SK-MEL-5 (cell line): ENCODE measurements at regions not wholly inside any gene's neighbourhood (a gene's known extent, or its start where the extent isn't known, plus 50 kb on each side); places are given as distances from the start of the nearest gene placed in this dataset.

ENCODE experiments used
- DNase-seq: peaks from one replicate; pipeline ENCODE4 v3.0.0-alpha.2; 2016; ENCODE audit warnings: low read depth, low spot score
- in situ Hi-C: cut with HindIII; loops from 2 replicates; pipeline ENCODE4 v1.10.0; 2016; ENCODE audit warnings: low sequenced_read_pairs, high pct_unique_total_duplicates, low pct_unique_long_range_greater_than_20kb

DNA sequence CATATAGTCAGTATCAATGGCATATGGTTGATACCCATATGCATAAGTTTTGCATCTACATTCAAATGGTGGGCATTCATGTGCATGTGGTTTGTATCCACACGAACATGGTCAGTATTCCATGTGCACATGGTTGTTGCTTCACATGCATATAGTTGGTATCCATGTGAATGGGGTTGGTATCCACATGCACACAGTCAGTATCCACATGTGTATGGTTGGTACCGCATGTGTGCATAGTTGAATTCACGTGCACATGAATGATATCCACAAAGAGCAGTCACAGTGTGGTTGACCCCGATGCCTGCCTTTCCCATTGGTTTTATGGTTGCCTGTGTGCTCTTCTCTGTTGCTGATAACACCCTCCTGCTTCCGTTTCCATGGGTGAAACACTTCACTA lies 427.9 kb downstream of the STIM2 start:
- in situ Hi-C loops = no loop called here
- no peak for DNase-seq

DNA sequence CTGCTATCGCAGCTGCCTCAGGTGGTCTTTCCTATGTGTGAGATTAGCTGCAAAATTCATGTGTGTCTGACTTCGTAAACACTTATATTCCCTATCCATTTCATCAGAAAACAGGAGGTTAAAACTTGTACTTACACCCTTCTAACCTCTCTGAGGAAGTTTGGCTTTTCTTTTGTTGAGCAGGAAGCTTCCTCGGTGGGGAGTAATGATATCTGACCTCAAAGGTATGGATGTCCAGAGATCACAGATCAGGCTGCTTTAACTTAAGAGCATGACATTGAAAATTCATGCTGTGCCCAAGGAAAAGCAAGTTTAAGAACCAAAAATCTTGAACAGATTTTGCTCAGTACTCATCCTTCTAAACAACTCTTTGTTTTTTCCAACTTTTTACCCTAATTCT lies 429.1 kb downstream of the STIM2 start:
- in situ Hi-C loops = no loop called here
- DNase-seq = no peak

DNA sequence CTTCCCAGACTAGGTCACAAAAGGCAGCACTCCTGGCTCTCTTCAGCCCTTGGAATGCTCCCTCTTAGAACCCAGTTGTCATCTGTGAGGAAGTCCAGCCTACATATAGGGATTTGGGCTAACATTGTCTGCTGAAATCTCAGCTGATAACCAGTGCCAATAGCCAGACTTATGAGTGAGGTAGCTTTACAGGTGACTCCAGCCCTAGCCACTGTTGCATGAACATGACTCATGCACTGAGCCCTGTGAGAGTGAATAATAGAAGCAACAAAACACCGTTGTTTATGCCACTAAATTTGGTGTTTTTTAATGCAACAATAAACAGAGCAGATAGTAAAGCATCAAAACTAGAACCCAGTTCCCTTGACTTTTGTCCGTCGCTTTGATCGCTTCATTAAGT lies 433.2 kb downstream of the STIM2 start:
- in situ Hi-C loops = no loop called here
- DNase-seq = no peak

DNA sequence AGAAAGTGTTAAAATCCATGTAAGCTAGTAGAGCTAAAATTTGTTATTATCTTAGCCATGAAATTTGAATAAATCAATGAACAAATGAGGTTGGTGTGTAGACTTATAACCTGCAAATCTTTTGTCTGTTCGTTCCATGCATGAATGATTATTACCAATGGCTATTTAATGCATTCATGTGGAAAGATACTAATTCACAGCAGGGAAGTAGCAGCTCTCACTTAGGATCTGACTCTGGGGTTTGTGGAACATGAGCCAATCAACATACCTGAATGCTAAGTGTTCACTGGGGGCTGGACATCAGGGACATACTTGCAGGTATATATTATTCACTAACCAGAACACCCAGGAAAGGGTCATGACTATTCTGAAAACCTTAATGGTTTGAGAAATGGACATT lies 444.1 kb downstream of the STIM2 start:
- in situ Hi-C loops = no loop called here
- no peak for DNase-seq

DNA sequence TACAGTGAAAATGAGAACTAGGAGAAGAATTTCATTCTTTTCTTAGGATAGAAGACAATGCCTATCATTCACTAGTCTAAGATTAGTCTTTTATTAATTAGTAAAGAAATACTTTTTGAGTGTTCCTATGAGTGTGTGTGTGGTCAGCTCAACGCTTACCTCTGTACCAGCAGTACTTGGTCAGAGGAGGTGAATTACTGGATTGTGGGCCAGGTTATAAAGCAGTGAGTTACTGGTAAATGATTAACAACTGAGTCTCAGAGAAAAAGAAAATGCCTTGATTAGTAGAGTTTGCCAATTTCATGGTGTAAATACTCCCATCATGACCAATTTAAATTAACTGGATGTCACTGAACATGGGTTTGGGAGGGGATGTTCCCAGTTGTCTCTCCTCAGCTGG lies 444.6 kb downstream of the STIM2 start:
- in situ Hi-C loops = no loop called here
- DNase-seq = no peak

DNA sequence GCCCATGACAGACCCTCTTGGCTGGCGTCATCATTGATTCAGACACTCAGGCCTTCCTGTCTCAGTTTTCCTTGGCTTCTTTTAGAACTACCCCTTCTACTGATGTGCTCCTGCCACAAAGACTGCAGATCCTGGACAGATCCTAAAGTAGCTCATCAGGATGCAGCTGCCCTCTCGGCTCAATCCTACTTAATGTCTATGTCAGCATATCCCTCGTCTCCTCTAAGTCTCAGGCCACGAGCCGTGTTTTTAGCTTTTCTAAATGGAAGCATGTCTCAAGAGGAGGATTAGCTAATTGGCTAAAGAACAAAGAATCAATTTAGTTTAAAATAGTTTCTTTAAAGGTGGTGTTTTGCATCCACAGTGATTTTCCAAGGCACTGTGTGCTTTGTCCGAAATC lies 447.7 kb downstream of the STIM2 start:
- in situ Hi-C loops = no loop called here
- no peak for DNase-seq

DNA sequence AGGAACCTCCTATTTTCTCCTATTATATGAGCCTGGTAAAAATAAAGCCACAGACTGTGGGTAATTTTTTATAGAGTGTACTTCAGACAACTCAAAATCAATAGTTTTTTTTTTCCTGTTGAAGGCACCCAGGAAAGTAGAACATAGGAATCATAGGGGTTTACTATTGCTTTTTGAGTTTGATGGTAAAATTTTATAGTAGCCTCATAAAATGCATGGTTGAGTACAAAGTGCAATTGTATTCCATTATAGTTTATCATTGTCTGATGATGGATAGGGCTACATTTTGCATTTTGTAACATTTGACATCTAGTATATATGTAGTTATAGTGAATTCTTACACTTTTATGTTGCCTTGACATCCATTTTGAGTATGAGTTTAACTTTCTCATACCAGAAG lies 455.0 kb downstream of the STIM2 start:
- in situ Hi-C loops = no loop called here
- no peak for DNase-seq

DNA sequence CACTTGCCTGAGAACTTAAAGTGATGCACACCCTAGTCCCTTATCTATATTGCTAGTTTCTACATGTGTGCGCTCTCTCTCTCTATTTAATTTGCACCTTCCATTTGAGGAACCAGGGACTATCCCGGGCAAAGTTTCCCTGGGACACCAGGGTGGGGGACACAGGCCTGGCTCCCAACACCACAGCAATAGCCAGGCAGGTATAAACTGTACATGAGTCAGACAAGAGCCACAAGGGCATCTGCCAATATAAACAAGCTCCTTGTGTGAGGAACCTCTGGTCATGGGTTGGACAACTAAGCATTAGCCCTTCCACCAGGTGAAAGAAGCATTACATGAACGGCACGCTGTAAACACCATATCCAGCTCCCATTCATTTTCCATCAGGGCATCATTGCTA lies 455.5 kb downstream of the STIM2 start:
- in situ Hi-C loops = no loop called here
- DNase-seq = no peak

DNA sequence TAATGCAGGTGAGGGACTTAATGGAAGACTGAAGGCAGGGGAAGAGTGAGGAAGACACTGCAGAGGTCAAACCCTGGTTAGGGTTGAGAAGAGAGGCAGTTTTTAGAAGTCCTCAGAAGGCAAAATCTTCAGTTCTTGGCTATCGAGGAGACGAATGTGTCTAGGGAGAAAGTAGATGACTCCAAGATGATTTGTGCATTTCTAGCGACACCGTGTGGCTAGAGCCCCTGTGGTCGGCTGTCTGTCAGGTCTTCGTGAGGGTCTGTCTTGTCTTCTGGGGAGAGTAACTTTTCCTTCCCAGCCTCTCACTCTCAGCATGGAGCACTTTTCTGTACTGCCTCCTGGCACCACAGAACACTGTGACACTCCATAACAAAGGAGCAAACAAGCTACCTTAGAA lies 458.1 kb downstream of the STIM2 start:
- peak; percentile 79 for DNase-seq
- in situ Hi-C loops = no loop called here

DNA sequence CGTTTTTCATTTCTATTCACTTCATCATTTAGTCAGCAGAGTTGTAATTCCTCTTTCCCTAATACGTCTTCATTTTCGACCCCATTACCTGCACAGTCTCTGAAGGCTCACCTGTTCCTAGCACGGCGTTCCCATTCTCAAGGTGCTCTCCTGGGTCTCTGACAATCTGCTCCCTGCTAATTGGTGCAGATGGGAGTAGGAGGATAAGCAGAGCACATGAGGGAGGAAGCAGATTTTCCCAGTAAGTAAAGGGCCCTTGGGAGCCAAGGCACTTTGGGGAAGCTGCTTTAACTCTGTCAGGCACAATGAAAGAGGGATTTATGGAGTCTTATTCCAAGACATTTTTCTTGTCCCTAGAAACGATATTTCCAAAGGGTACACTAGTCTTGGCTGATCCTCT lies 466.4 kb downstream of the STIM2 start:
- in situ Hi-C loops = no loop called here
- no peak for DNase-seq

DNA sequence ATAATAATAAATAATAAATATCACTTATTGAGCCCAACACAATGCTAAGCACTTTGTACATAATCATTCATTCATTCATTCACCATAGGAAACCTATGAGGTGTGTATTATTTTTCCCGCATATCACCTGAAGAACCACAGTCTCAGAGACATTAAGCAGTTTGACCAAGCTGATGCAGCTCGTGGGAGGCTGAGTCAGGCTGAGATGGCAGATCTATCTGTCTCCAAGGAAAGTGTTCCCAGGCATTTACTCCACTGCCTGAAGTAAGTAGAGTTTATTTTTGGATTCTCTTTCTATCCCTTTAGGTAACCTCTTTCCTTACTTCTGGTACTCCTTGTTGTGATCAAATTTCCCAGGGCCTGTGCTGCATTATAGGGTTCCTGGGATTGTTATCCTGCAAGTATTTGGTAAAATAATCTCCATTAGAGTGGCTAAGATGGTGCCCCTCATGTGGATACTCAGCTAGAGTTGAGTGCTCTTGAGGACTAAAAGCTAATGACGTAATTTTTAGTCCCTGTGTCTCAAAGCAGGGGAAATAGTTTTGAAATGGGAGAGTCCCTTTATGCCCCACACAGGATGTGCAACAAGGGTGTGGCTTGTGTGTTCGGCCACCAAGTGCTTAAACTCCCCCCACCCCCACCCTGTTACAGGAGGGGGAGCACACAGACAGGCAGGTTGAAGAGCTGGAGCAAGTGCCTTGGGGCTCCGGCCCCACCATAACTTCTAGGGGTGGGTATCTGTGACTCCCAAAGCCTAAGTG lies 467.0 kb downstream of the STIM2 start:
- in situ Hi-C loops = no loop called here
- no peak for DNase-seq

DNA sequence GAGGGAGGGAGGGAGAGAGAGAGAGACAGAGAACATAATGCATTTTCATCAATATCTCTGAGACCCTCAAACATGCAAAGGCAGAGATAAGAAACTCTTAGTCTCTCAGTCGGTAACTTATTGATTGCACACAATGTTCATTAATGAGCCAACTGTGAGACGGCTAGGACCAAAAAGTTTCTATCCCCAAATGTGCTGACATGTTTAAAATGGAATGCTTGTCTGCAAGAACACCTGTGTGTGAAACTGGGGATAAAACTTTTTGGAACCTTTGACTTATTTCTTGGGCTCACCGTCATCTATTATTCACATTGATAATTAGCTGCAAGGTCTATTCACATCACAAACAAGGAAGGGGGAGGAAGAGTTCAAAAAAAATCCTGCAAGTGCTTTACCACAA lies 477.9 kb downstream of the STIM2 start:
- in situ Hi-C loops = no loop called here
- no peak for DNase-seq

DNA sequence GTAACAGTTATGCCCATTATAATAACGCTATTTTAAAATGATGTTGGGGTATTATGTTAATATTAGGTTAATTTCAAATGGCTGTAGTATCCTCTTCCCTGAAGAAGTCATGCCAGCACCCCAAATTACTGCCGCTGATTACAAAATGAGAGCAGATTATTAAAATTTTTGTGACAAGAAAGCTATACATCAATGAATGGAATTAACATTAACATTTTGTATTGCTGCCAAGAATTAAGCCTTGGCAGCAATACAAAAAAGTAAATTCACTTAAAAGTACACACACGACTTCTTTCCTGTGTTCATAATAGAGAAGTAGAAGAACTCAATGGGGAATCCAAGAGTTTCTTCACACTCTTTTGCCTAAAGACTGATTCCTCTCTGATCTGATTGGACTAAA lies 482.8 kb downstream of the STIM2 start:
- in situ Hi-C loops = no loop called here
- DNase-seq = no peak

DNA sequence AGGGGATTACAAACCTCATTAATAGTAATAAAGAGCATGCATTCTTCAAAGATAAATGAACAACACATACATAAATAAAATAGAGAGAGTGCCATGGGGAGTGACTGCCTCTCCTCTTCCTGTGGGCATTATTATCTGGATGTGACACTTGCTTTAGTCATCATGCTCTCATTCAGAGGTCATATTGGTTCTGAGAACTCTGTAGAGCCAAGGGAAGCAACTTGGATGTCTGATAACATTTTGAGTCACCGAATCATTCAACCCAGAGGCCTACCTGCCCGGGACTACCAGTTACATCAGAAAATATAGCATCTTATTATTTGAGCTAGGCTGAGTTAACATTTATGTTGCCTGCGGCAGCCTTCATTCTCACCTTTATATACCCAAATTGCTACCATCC lies 489.5 kb downstream of the STIM2 start:
- DNase-seq = no peak
- in situ Hi-C loops = no loop called here

DNA sequence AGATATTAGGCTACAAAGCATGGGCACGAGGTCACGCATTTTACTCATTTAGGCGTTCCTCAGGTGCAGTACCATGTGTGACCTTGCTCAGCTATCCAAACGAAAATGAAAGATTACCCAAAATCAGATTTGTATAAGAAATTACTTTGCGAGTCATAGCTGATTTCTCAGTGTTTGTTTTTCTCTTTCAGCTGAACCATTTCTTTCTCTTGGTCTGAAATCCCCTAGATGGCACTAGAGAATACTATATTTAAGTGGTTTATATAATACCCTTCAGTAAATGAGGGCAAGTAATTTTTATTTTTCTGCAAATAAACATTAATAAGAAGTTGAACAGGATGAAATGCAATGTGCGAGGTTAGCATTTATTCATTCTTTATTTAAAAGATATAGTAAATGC lies 496.6 kb downstream of the STIM2 start:
- in situ Hi-C loops = no loop called here

DNA sequence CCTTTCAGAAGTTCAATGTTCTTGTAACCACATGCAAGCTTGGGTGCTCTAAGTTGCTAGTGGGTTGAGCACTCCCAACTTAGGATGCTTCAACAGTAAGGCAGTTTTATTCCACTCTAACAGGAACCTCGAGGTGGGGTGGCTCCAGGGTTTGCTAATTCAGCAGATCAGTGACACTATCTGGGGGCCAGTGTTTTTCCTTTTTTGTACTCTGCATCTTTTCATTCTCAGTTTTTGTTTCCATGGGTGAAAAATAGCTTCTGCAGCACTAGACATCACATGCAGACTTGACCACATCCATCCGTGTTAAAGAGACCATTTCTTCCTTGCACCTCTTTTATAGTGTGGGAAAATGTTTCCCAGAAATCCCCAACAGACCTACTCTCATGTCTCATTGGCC lies 497.6 kb downstream of the STIM2 start:
- in situ Hi-C loops = no loop called here
- DNase-seq = no peak

More for the DNA sequence above, 496.6 kb downstream of the STIM2 start:
- DNase-seq = peak; percentile 21

DNA sequence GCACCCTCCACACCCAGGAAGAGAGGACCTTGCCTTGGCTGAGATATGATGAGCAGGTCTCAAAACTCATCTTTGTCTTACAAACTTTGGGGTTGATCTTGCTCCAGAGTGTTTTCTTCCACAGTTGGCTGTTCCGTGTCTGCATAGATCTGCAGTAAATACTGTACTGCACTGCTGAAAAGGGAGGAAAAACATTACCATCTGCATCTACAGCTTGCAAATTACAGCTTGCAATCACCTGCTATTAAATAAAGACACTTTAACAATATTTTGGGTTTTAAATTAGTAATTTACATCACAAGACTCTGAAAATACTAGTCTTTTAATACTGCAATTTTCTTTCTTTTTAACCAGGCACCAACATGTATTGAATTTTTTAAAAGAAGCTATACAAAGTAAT lies 499.5 kb downstream of the STIM2 start:
- in situ Hi-C loops = no loop called here
- DNase-seq = no peak

DNA sequence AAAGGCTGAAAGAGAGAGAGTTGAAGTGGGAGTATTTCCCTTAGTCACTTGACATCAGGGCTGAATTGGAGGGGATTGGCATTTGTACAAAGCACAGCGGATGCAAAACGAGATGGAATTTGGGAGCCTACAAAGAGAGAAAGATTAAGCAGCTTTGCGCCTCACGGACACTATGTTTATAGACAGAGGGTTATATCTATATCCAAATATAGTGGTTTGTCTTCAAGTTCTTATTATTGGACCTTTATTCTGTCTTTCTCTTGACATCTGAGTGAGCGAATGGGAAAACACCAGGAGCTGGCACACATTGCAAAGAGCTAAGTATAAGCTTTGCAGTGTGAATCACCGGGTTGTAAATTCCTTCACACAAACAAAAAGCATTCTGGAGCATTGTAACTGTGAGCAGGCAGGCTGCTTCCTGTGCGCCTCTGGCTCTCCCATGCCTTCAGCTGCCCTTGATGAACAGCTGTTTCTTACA lies 500.2 kb downstream of the STIM2 start:
- no peak for DNase-seq
- in situ Hi-C loops = no loop called here

DNA sequence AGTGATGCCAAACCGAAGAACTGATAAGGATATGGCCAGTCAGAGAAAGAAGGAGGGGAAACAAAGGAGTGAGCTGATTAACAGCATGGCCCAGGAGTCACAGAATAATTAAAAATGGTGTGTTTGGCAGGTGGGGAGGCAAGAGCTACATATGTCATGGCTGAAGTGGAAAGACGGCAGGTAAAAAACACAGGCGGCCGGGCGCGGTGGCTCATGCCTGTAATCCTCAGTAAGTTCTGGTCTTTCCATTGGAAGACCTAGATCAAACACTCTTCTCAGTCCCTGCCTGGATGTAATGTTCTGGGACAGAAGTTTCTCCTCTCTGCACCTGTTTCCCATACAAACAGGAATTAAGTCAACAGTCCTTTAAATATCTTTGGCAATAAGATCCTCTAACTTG lies 503.9 kb downstream of the STIM2 start:
- no peak for DNase-seq
- in situ Hi-C loops = no loop called here
